ENCODE measurements at regions not wholly inside any gene's neighbourhood (a gene's known extent, or its start where the extent isn't known, plus 50 kb on each side); places are given as distances from the start of the nearest gene placed in this dataset.

- TF ChIP-seq GATA3 (IDR thresholded peaks at IDR 0.05; ENCODE audit: low read depth, low read length) = no peak
- TF ChIP-seq GATA2 (IDR thresholded peaks at IDR 0.05; ENCODE audit: low read depth, low read length) = peak; percentile 69
Observed at GRCh38 chr10:33123680-33124079, 165.7 kb upstream of the ITGB1 start.

All from SH-SY5Y (cell line).